GM18508 (cell line): ENCODE measurements at regions not wholly inside any gene's neighbourhood (a gene's known extent, or its start where the extent isn't known, plus 50 kb on each side); places are given as distances from the start of the nearest gene placed in this dataset.
"Not testable (repeated sequence)": the region's sequence is repeated elsewhere in the genome, so short reads cannot be mapped to it uniquely, and the experiment has no call there.

ENCODE experiments used
- ATAC-seq: cut with Tn5 transposase; IDR thresholded peaks from one replicate; pipeline ENCODE4 v1.9.1; 2021; ENCODE audit warnings: moderate number of reproducible peaks; ENCODE audit not compliant: insufficient read depth, unreplicated experiment

DNA sequence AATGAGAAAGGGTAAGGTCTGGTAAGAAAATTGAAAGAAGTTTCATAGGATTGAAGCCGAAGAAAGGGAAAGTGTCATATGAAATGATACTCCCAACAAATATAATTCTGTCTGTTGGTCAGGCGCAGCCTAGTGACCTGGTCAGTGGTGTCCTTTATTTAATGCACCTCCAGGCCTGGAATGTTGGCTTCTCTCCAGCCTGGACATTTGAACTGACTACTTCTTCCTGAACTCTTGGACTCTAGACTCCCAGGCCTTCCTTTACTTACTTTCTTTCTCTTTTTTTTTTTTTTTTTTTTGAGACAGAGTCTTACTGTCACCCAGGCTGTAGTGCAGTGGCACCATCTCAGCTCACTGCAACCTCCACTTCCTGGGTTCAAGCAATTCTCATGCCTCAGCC lies 1381.5 kb upstream of the WWC1 start:
- no peak for ATAC-seq

DNA sequence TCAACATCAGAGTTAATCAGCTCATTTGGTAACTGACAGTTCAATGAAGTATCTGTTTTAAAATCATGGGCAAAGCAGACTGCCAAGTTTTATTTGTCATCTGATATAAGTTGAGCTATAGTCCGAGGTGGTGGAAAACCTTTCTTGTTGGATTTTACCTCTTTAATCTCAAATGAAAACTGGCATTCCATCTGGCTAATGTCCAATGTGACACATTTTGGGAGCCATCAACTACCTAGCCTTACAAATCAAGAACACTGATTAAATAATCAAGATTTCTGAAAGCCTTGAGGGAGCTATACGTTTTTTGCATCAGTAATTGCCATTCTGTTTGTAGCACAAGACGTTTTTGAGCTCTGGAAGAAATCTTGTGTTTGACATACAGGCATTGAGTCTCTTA lies 1380.5 kb upstream of the WWC1 start:
- no peak for ATAC-seq

DNA sequence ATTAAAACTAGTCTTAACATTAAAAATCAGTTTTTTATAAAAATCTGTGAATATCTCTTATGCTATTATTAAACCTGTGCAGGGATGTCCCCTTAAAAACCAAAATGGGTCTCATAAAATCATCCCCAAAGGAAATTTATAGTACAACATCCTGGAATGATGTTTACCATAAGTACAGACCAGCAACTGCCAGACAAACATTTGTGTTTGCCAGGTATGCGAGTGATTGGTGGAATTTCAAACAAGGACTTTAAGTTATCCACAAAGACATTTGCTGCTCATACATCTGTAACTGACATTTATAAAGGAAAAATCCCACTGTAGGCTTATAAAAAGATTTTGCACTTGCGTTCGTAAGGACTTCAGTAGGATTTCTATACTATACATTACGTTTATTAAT lies 1375.4 kb upstream of the WWC1 start:
- ATAC-seq: no peak

DNA sequence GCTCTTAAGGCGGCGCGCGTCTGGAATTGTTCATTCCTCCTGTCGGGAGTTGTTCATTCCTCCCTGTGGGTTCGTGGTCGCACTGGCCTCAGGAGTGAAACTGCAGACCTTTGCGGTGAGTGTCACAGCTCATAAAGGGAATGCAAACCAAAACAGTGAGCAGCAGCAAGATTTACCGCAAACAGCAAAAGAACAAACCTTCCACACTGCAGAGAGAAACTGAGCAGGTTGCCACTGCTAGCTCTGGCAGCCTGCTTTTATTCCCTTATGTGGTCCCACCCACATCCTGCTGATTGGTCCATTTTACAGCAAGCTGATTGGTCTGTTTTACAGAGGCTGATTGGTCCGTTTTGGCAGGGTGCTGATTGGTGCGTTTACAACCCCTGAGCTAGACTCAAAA lies 1365.3 kb upstream of the WWC1 start:
- ATAC-seq: no peak

DNA sequence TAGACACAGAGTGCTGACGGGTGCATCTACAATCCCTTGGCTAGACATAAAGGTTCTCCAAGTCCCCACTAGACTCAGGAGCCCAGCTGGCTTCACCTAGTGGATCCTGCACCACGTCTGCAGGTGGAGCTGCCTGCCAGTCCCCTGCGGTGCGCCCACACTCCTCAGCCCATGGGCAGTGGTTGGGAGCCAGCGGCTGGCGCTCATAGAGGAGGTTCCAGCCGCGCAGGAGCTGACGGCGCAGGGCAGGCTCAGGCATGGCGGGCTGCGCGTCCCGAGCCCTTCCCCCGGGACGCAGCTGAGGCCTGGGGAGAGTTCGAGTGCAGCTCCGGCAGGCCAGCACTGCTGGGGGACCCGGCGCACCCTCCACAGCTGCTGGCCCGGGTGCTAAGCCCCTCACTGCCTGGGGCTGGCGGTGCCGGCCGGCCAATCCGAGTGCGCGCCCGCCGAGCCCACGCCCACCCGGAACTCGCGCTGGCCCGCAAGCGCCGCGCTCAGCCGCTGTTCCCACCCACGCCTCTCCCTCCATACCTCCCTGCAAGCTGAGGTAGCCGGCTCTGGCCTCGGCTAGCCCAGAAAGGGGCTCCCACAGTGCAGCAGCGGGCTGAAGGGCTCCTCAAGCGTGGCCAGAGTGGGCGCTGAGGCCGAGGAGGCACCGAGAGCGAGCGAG lies 1364.5 kb upstream of the WWC1 start:
- ATAC-seq: not testable (repeated sequence)

DNA sequence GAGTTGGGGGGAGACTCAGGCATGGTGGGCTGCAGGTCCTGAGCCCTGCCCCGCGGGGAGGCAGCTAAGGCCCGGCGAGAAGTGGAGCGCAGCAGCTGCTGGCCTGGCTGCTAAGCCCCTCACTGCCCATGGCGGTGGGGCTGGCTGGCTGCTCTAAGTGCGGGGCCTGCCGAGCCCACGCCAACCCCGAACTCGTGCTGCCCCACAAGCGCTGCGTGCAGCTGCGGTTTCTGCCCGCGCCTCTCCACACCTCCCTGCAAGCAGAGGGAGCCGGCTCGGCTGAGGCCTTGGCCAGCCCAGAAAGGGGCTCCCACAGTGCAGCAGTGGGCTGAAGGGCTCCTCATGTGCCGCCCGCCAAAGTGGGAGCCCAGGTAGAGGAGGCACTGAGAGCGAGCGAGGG lies 1355.1 kb upstream of the WWC1 start:
- ATAC-seq: no peak

DNA sequence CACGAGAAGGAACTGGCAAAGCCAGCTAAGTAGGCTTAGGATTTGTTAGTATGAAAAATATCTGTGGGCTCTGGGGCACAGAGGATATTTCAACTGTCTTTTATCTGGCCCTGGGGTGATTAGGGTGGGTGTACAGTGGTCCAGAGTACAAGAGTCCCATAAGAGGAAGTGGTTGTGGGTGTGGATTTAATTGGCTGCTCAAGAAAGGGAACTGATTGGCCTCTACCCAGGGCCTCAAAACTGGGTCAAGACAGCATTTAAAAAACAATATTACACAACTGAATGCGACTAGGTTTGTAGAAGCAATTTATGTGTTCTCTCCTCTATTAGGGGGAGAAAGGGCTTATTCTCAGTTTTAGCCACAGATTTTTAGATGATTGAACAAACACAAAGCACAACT lies 1353.4 kb upstream of the WWC1 start:
- no peak for ATAC-seq

DNA sequence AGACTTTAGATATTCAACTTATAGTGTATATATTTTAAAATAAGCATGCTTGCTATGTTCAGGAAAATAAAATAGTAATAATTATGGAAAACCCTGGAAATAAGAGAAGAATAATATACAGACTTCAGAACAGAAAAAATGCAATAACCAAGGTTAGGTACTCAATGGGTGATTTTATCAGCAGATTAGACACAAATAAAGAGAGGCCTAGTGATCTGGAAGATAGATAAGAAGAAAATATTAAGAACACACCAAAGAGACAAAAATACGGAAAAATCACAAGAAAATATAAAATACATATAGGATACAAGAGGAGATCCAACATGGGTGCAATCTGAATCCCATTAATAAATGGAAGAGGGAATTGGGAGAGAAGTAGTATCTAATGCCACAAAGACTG lies 1348.5 kb upstream of the WWC1 start:
- ATAC-seq: no peak

DNA sequence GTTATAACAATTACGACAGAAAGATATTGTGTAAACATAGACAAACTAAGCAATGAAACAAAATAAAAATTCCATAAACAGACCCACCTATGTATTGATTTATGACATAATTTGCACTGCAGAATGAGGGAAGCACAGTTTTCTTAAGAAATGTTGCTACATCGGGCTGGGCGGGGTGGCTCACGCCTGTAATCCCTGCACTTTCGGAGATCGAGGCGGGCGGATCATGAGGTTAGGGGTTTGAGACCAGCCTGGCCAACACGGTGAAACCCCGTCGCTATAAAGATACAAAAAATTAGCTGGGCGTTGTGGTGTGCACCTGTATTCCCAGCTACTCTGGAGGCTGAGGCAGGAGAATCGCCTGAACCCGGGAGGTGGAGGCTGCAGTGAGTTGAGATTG lies 1344.4 kb upstream of the WWC1 start:
- ATAC-seq: no peak

DNA sequence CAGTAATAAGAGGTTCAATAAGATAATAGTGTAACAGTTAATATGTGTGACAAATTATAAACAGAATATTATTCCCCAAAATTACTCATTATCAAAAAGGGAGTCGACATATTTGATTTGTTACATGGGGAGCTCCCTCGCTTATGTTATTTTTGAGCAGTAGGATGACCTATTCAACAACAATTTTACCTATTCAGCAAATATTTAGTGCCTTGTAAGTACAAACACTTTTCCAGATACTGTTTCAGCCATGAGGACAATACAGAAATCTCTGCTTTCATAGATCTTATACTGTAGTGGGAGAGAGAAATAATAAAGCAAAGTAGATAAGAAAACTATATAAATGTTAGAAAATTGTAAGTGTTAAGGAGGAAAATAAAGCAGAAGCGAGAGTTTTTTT lies 1342.8 kb upstream of the WWC1 start:
- no peak for ATAC-seq

DNA sequence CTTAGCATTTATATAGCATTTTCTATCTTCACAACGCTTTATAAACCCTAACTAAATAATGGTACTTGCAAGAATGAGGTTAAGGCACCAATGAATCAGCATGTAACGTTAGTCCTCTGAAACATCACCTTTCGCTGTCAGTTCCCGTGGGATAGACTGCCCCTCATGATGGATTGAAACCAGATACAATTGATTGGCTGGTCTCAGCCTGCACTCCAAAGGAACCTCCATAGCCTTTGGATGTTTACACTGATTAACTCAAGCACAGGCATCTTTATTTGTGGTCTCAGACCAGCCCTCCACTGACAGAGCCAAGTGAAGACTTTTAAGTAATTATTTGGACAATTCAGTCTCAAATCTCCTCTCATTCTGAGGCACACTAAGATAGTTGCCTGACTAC lies 1339.4 kb upstream of the WWC1 start:
- no peak for ATAC-seq

DNA sequence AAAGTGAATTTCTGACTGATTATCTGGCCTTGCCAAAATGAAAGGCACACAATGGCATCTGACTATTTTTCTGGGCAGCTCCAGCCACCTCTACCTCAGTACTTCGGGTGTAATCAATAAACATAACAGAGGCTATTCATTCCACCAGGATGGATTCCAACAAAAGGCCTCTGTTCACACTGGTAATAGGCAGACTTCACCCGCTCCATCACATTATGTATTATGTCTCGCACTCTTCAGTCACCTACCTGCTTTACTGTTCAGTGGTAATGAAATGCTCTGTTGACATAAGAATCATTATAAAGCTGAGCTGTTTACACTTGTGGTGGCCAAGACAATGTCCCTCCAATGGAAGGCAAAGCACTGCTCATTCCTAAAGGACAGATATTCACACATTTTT lies 1333.7 kb upstream of the WWC1 start:
- ATAC-seq: no peak

DNA sequence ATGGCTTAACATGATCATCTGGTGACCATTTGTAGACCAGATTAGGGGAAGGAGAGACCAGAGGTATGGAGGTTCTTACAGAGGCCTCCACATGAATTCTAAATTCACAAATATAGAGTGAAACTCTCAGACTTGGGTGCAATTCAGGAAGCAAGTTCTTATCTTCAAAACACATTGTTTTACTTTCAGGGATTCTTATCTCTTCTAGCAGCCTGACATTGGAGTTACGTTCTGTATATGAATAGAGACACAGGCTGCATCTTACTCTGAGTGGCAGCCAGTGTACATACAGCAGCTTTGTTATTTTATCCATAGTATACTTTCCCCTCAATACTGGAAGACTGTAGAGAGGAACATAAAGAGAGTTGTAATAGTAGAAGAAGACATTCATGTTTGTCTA lies 1331.7 kb upstream of the WWC1 start:
- ATAC-seq: no peak

DNA sequence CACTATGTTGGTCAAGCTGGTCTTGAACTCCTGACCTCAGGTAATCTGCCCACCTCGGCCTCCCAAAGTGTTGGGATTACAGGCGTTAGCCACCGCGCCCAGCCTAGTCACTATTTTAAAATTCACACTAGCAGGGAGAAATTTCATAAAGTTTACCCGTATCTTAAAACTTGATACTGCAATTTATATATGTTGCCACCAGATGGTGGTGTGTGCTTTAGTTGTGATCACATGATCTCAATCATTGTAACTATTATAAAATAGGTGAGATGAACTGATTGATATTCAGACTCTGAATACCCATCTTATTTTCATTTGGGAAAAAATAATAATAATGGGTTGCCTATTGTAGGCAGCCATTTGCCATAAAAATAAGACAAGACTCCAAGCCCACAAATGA lies 1330.4 kb upstream of the WWC1 start:
- ATAC-seq: no peak

DNA sequence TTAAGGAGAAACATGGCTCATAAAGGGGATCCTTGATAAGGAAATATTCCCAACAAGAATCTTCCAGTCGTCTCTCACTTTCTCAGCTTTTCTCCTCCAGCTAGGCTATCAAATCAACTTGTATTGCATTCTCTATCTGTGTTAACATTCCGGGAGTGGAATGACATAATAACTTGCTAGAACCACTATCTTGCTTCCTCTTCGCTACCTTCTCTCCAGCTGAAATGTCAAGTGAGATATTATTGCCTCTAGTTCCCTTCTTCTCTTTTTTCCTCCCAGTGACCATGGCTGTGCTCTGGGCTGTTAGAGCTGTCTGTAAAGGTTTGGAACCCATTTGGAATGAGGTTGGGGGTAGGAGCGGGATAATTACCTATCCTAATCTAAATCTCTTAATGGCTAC lies 1329.5 kb upstream of the WWC1 start:
- no peak for ATAC-seq

DNA sequence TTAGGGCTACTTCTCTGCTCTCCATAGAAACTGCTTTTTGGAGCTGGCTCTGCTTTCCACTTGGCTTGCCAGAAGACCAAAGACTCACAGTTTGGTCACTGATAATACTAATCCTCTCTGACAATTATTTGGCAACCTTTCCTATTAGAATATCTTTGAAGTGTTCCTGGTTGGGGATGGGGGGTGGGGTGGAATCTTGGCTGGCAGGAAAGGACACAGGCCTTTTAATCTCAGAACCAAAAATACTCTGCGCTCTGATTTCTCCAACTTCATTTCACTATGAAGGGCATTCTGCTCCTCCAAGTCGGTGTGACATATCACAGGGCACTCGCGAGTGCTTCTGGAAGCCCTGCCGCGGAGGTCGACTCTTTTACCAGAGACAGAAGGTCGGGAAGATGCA lies 1329.0 kb upstream of the WWC1 start:
- ATAC-seq: no peak

DNA sequence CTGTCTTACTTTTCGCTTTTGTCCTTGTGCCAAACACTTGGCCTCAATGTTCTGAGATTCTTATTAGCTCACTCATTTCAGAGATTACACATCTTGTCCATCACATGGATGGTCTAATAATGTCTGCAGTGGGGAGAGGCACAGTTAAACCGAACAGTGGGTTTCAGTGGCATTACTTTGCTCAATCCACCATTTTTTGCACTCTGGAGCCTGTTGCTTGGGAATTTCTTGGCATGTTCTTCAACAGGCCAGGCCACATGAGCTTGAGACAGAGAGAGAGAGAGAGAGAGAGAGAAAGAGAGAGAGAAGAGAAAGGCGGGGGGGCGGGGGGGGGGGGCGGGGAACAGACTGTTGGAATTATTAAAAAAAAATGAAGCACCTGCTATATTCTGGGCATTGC lies 1327.8 kb upstream of the WWC1 start:
- no peak for ATAC-seq

DNA sequence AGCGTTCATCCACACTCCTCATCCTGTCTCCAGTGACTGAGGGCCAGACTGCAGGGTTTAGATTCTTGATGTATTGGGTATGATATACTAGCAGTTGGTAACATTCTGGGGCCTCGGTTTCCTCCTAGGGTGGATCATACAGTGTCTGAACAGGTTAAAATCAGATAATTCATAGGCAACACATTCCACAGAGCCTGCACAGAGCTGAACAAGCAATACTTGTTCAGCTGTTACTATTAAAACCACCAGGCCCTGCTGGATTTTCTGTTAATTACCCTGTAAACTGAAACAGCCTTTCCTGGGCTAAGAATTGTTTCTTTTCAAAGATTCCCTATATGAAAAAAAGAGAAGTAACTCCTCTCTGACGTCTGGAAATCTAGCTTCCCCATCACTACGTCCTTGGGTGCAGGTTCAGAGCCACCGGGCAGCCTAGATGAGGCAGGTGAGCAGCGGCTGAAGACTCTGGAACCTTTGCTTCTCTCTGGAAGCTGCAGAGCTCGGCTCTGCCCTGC lies 1313.5 kb upstream of the WWC1 start:
- ATAC-seq: no peak

DNA sequence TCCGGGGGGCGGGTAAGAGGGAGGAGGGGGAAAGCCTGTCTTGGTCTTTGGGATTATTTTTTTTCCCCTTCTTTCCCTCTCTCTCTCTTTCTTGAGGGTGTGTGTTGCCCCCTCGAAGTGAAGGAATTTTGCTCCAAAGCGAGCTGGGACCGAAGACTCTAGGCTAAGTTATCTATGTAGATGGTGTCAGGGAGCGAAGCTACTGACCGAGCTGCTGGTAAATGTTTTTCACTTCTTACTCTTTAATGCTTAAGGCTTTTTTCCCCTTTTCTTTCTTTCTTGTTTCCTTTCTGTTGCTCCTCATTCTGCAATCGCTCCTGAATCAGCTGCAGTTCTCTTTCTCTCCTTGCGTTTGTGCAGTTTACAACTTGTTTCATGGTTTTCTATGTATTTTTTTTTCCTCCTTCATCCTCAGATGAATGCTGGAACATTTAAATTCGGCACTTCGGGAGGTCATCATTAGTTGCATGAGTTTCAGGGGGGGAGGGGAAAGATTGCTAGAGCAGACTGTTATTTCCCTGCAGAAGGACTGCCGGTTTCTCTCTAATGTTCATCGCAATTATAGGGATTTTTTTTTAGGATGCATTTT lies 1312.0 kb upstream of the WWC1 start:
- ATAC-seq: no peak

DNA sequence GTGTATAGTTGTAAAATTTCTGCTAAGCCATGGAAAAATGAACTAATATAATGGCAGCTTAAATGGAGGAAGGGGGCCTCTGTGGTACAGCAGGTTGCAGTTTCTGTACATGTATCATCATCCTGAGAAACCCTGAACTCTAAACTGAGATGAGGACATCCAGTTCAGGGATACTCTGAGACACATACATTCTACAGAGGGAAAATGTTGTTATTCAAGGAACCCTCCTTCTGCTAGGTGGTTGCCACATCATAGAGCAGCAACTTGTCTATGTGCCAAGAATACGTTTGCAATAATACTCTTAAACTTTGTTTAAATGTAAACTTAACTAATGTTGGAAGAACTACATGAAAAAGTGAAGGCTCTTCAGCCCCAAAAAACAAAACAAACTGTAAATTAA lies 1310.8 kb upstream of the WWC1 start:
- ATAC-seq: no peak

DNA sequence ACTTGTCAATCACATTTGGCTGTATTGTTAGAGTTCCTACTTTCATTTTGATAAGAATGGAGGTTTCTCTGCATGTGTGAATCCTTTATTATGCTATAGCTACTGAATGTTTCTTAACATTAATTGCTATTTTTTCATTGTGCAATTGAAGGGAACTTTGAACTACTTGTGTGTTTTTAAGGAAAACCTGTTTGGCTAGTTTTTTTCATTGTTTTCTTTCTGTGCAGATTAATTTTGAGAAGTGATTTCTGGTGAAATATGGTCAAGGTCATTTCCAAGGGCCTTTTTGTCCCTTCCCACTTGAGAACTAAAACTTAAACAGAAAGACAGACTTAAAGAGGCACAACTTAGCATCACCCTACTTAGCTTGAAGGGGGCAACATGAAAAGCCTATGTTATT lies 1309.2 kb upstream of the WWC1 start:
- no peak for ATAC-seq

DNA sequence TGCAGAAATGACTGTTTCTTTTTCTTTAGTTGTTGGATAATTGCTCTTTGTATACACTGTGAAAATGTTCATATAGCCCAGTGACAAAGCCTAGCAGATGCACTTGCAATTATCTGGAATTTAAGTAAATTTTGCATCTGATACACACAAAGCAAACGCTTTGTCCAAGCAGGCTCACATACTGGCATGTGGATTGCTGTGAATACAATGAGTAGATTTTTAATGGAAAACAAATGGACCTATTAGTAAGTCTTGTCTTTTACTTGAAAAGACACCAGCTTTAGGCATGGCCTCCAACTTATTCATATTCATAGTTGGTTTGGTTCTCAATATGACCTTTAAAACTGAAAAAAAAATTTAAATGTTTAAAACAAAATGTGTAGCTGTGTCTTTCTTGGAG lies 1299.8 kb upstream of the WWC1 start:
- no peak for ATAC-seq
